HG03442 (cell line): ENCODE measurements at regions not wholly inside any gene's neighbourhood (a gene's known extent, or its start where the extent isn't known, plus 50 kb on each side); places are given as distances from the start of the nearest gene placed in this dataset.

Experiments used
- ATAC-seq: cut with Tn5 transposase; IDR thresholded peaks from one replicate; pipeline ENCODE4 v1.9.1; 2021; ENCODE audit warnings: mild to moderate bottlenecking, moderate library complexity; ENCODE audit not compliant: unreplicated experiment

DNA sequence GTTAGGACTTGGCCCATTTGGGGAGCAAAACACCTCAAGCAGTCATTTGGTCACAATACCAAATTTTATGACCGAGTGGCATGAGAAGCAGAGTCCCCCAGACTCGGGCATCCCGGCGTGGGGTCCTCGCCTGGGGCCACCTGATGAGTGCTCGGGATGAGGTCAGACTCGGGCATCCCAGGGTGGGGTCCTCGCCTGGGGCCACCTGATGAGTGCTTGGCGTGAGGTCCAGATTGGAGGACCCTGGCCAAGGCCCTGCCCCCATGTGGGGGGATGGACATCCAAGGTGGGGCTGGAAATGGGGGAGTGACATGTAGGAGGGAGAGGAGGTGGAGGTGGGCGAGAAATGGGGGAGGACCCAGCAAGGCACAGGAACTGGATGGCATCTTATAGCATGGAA is 56.1 kb upstream of the CST7 start:
- ATAC-seq = no peak

DNA sequence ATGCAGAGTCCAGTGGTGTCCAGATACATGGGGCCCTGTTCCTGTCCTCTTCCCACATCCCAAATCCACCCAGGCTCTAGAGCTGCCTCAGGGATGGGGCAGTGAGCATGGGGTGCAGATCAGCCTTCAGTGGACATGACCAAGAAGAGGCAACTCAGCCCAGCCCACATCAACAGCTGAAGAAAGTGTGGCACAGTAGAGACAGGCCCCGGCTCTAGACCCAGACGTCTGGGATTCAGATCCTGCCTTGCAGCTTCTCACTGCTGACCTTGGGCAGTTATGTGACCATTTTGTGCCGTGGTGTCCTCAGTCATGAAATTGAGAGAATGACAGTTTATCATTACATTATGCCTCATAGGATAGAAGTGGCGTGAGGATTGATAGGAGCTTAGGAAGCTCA is 54.6 kb upstream of the CST7 start:
- ATAC-seq = no peak

DNA sequence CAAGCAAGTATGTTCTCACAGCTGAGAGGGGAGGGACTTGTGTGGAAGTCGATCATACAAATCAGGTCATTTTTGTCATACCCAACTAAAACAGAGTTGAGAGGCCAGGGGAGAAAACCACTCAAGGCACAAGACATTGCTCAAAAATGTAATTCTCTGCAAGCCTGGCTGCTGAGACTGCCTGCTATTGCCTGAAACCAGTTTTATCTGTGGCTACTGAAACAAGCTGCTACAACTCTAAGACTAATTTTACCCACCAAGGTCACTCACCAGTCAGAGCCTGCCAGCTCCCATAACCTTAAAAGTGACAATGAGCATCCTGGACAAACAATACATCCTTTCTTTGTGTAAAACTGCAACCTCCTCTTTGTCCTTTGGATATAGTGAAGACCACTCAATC is 54.1 kb upstream of the CST7 start:
- ATAC-seq = no peak

DNA sequence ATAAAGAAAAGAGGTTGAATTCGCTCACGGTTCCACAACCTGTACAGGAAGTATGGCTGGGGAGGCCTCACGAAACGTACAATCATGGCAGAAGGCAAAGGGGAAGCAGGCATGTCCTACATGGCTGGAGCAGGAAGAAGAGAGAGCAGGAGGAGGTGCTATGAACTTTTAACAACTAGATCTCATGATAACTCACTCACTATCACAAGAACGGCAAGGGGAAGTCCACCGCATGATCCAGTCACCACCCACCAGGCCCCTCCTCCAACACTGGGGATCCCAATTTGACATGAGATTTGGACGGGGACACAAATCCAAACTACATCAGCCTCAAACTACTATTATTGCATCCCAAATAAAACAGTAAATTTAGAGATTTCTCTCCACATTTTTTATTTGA is 53.6 kb upstream of the CST7 start:
- no peak for ATAC-seq

DNA sequence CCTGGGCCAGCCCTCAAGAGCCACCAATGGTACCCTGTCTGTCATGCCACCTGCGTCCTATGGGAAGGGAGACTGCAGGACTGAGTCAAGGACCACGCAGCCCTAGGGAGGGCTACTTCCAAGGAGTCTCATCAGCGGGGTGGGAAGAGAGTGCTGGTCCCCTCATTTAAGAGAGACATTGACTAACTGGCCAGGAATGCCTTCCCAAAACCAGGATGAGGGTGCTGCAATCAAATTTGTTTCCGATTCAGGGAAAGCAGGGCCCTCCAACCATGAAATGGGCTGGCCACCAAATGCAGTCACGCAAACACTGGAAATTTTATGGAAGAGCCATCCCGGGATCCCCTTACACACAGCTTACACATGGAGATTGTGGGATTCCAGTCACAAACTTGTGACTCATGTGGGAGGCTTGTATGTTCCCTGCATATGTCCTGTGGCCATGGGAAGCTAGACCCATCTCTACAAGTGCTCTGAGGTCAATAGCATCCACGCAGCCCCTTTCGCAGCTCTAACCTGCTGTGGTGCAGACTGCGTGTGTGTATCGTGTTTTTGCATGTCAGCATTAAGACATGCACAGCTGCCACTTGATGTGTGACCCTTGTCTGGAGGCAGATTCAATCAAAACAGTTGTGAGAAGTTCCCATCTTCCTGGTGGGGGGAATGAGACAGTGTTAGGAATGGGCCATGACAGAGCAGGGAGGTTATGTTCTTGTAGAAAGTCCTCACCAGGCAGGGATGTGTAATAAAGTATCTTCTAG is 53.0 kb upstream of the CST7 start:
- no peak for ATAC-seq

DNA sequence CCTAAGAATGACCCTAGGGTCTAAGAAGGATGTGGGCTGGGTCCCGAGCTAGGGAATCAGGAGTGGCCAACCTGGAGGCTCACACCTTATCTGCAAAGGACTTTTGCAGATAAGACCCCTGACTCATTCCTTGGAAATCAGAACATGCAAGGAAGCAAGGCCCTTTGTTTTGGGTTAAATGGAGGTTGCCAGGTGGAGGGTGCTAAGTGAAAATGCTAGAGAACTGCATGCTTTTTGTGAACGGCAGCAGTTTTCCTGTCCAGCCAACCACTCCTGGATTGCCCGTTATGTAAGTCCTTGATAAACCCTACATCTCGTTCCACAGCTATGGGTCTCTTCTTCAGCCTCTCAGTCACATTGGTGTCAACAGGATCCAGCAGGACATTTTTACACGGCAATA is 52.1 kb upstream of the CST7 start:
- no peak for ATAC-seq

DNA sequence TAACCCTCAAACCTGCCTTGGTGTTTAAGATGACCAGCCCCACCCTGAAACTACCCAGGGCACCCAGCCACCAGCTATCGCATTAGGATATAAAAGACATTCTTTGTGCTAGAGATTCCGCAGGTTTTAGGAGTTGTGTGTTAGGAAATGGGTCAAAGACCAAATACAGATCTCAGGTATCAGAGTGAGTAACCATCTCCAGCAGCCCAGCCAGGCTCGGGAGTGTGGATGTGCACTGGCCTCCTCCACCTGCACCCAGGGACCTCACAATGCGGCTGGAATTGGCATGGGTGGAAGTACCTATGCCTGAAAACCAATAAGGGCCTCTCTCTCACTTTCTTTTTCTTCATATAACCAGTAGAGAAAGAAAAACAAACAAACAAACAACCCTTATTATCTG is 51.1 kb upstream of the CST7 start:
- ATAC-seq = no peak

DNA sequence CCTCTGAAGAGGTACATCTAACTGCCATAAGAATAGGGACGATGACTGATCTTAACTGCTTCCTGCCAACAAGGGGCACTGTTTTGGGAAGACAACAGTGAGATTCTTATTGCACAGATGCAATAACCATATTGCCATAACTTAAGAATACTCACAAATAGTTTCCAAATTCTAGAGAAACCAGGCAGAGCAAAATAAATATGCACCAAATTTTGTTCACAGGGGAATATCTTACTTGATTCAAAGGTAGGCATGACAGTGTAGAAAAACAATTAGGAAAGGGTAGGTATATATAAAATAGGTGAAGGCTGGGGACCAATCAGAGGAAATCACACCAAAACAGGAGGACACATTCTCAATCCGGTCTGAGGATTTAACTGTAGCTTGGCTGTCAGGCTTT is 49.9 kb upstream of the CST7 start:
- no peak for ATAC-seq
